ENCODE measurements at regions not wholly inside any gene's neighbourhood (a gene's known extent, or its start where the extent isn't known, plus 50 kb on each side); places are given as distances from the start of the nearest gene placed in this dataset.

GRCh38 chr4:133863153-133863552, 338.4 kb downstream of the PABPC4L start:
- TF ChIP-seq POLR2A (IDR thresholded peaks at IDR 0.05) = no peak
- TF ChIP-seq CTCF (IDR thresholded peaks at IDR 0.05) = no peak

Data from breast epithelium (tissue), 3 donors.